ENCODE measurements at regions not wholly inside any gene's neighbourhood (a gene's known extent, or its start where the extent isn't known, plus 50 kb on each side); places are given as distances from the start of the nearest gene placed in this dataset.

DNA sequence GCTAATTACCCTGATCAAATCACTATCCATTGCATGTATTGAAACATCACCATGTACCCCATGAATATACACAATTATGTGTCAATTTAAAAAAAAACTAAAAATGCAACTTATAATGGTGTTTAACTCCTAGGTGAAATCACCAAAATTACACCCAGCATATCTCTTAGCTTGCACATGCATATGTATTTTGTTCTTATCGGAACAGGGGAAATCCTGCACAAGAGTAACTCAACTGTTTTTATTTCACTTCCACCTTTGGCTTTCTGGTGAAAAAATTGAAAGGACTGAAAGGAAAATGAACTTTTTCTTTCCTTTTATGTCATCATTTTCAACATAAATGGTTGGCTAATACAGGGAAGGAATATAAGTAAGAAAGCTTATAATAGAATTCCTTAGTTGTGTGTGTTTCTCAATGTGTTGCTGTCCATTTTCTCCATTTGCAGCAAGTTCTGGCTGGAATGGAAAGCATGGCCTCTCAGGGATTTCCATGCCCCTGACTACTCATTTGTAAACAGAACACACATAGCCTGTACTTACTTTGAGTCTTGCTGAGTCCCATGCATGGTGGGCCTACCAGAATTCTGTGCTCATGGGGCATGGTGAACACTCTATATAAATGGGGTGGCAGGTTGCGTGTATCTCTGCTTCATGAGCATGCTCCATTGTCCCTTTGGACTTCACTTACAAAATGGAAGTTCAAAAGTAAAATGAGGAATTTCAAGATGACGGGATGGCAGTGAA lies 462.0 kb downstream of the HS3ST3B1 start:
- no peak for DNase-seq (ENCODE audit: low read depth)

DNA sequence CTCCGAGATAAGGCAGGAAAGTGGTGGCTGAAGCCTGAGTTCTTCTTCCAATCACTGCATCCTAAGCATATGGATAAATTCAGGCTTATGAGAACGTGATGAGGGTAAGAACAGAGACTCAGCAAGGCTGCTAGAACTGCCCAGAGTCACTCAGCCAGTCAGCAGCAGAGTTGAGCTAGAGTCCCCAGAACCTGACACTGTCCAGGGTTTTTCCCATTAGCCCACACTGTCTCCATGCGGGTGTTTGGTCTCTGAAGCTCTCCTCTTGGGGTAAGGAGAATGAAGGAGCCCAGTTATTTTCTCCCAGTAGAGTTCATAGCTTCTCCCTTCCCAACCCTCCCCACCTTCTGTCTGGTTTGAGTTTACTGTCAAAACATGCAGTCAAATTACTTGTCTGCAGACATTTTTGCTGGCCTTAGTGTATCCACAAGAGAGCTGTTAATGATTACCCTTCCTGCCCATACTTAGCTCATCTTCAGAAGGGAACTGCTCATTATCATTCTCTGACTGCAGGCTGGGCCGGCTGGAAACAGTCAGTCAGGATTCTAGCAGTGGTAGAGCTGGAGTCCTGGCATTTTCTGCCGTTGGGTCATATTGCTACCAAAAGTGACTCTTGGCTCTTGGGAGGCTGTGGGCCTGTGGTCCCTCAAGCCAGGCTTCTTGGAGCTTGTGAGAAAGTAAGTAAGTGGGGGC lies 460.0 kb downstream of the HS3ST3B1 start:
- no peak for DNase-seq (ENCODE audit: low read depth)

DNA sequence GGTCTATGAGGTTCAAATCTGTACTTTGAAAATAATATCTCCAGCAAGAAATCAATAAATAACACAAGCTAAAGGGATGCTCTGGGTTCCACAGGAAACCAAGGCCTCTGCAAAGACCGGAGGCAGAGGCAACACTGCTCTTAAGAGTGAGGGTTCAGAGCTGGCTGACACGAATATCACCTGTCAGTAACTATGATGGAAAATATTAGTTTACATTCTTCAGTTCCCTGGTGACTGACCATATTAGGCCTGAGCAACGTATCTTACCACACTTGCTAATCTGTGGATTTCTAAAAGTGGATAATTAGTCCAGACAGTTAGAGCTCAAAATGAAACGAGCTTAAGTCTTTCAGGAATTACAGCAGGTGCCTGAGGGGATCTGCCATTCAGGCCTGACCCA lies 459.3 kb downstream of the HS3ST3B1 start:
- DNase-seq (ENCODE audit: low read depth): no peak

DNA sequence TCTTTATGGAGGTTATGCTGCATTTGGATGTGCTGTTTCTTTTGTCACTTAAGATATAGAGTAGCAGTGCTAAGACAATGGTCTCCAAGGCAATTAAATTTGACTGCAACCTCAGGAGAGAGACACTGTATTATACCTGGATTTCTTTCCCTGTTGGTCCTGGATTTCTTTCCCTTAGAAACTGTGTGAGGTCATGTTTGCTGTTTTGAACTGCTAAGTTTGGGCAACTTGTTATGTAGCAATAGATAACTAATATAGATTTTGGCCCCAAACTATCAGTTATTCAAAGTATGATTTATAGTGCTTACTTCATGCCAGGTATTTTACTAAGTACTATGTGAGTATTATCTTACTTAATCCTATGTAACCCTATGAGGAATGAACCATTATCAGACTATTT lies 458.4 kb downstream of the HS3ST3B1 start:
- no peak for DNase-seq (ENCODE audit: low read depth)

DNA sequence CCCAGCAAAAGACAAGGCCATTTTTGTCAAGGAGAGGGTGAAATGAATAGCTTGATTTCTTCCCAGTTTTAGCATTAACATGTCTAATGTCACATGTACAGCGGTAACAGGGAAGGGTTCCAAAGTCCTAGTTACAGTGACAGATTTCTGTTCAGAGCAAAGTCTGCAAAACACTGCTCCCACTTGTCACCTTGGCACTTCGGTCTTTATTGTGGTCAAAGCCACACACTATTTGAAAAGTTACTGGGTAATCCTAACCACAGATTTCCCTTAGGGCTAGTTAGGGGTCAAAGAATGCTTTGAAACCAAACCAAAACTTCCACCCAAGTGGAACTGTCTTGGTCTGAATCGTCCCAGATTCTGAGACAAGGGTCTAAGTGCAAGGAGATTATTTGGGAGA lies 455.6 kb downstream of the HS3ST3B1 start:
- no peak for DNase-seq (ENCODE audit: low read depth)

DNA sequence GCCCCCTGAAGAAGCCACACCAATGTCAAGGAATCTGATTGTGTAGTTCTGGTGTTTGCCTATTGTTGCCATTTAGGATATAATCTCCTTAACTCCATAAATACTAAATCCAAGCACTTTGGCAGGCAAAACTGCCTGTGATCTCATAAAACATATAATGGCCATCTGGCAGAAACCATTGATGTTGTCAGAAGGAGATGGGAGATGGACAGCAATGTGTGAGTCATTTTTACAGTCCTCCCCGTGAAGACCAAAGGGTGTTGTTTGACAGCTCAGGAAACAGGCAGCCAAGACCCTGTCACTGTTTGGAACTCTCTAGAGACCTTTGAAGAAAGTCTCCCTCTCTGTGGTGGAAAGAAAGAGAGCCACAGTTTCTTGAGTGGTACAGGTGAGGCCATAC lies 454.1 kb downstream of the HS3ST3B1 start:
- DNase-seq (ENCODE audit: low read depth): peak; percentile 20

DNA sequence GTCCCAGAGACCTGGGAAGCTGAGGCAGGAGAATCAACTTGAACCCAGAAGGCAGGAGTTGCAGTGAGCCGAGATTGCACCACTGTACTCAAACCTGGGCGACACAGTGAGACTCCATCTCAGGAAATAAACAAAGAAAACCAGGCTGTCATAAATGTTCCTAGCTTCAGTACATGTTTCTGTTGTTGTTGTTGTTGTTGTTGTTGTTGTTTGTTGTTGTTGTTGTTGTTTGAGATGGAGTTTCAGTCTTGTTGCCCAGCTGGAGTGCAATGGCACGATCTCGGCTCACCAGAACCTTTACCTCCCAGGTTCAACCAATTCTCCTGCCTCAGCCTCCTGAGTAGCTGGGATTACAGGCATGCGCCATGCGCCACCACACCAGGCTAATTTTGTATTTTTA lies 452.5 kb downstream of the HS3ST3B1 start:
- no peak for DNase-seq (ENCODE audit: low read depth)

DNA sequence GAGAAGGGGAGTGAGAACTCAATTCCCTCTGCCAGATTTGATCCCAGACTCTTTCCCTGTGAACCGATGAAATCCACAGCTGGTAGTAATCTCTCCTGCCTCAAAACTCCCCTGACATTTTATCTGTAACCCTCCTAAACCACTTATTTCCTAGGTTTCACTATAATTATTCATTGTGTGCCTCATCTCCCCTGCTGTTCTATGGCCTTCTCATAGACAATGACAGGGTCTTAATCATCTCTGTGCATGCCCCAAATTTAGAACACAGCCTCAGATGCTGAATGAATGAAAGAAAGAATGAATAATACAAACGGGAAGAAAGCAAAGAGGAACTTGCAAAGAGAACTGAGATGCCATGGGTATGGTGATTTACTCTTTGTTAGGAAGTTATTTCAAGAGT lies 451.1 kb downstream of the HS3ST3B1 start:
- DNase-seq (ENCODE audit: low read depth): peak; percentile 11

DNA sequence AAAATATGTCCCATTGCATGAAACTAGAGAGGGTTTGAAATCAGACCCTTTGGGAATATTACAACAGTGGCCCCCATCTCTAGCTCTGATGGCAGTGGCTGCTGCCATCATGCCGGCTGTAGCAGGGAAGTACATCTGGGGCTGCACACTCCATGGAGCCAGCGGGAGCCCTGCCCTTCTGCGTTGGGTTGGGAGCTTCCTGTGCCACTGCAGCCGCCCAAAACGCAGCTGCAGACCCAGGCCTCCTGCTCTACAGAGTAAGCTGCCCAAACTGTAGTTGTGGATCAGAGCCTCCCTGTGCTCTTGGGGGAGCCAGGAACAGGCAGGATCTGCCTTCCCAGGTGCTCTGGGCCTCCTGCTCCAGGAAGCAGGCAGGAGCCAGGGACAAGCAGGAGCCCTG lies 450.0 kb downstream of the HS3ST3B1 start:
- DNase-seq (ENCODE audit: low read depth): no peak

DNA sequence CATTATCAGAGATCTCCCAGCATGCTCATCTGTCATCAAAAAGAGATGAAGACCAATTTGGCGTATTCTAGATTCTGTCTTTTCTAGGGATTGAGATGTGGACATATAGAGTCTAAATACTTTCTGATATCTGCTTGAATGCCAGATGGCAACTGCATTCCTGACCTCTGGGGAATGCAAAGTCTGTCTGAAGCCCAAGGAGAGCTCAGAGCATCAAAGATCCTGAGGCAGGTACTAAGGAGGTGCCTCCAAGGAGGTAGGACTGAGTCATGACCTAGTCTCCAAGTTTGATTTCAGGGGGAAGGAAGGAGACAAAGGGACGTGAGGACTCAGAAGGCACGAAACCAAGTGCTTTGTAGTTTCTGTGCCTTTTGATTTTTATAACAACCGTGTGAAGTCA lies 448.4 kb downstream of the HS3ST3B1 start:
- no peak for DNase-seq (ENCODE audit: low read depth)

DNA sequence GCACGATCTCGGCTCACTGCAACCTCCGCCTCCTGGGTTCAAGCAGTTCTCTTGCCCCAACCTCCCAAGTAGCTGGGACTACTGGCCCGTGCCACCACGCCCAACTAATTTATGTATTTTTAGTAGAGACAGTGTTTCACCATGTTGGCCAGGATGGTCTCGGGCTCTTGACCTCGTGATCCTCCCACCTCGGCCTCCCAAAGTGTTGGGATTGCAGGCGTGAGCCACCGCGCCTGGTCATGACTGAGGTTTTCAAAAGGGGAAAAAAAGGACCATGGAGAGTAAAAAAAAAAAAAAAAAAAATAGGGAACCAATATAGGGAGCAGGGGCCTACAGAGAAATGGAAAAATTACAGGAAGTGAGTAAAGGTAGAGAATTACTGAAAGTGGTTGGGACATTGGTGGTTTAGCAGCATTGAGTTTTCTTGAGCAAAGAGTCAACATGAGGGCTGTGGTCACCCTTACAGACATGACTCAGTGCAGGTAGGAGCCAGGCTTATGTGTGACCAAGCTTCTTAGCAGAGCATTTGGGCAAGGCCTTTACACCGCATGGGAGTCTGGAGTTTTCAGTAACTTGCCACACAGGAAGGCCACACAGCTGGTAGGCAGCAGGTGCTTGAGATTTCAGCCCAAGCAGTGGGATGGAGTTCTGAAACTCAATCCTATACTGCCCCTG lies 447.3 kb downstream of the HS3ST3B1 start:
- DNase-seq (ENCODE audit: low read depth): peak; percentile 48

DNA sequence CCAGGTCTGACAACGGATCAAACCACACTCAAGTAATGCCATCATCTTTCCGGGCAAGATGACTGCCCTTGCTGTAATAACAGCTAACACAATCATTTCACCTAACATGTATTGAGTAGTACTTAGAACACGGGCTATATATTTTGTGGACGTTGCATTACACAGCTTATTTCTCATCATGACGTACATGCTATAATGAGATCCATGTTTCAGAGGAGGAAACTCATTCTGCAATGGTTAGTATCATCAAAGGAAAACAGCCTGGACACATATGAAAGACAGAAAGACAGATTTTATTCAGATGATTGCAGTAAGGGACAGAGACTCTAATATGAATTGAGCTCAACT lies 446.7 kb downstream of the HS3ST3B1 start:
- DNase-seq (ENCODE audit: low read depth): no peak

DNA sequence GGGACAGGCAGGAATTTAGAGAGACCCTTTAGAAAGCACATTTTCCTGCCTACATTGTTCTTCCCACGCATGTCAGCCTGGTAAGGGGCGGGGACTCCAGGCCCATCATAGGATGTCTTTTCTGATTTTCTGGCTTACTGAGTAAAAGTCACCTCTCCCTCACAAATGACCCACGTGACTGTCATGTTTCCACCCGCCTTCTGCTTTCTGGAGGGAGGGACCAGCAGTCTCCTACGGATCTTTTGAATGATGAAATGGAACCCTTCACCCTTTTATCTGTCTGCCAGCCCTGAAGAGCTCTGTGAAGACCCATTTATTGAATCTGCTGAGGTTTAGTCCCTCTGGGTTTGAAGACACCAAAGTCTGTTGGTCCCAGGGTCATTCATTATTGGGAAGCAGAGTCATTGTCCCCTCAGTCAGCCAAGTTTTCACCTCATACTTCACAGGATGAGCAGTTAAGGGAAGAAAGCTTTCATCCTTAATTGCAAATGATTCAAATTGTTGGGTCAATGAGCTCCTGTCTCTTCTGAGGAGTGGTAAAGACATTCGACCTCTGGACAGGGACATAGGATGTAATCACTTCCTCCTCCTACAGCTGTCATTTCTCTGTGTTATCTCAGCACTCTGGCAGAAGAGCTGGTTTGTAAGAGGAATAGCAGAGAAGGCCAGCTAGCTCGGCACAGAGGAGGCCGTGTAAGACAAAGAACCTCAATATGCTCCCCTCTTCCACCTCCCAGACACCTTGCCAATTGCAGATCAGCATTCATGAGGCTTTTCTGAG lies 446.1 kb downstream of the HS3ST3B1 start:
- no peak for DNase-seq (ENCODE audit: low read depth)

DNA sequence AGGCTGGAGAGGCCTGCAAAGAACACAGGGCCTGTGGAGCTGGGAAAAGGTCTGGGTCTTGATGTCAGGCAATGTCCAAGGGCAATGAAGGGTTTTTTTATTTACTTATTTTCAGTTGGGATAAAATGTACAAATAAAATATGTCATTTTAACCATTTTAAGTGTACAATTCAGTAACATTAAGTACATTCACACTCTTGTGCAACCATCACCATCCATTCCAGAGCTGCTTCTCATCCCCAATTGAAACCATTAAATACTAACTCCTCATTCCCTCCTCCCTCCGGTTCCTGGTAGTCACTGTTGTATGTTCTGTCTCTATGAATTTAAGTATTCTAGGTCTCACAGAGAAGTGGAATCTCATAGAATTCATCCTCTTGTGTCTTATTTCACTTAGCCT lies 444.7 kb downstream of the HS3ST3B1 start:
- DNase-seq (ENCODE audit: low read depth): no peak

DNA sequence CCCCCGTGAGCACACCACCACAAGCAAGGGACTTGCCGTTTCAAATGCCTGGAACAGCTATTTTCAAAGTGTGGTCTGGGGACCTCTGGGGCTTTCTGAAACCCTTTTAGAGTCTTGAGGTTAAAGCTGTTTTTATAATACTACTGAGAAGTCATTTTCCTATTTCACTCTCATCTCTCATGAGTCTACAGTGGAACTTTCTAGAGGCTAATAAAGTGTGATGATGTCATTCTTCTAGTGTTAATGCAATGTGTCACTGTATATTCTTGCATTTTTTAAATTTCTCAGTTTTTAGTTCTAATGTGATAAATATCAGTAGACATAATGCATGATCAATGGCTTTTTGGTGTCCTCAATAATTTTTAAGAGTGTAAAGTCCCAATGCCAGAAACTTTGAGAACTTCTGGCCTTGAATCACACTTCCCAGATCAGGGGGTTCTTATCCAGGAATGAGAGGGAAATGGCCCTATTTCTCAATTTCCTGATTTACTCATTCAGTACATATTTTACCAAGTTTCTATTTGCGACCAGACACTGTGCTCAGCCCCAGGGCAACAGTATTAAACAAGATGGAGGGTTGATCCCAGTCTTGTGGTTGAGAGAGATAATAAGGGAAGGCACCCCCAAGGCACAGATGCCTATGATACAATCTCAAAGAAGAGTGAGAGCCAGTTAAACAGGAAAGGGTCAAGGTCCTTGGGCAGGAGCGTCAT lies 444.0 kb downstream of the HS3ST3B1 start:
- peak; percentile 79 for DNase-seq (ENCODE audit: low read depth)

DNA sequence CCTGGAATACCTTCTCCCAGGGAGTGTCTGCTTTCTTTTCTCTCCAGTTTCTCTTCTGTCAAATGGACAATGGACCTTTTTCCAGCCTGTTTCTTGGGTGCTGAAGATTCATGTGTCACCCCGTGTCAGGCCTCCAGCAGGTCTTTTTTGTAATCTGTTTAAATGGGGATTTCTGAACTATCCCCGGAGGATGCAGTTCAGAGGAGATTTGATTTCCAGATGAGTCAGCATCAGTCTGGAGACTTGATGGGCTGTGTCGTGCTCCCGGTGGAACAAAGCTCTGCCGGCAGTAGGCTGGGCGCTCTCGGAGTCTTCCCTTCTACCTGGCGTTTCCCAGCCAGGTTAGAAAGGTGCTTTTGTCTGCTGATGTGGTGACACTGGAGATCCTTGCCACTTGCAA lies 440.6 kb downstream of the HS3ST3B1 start:
- DNase-seq (ENCODE audit: low read depth): peak; percentile 46

DNA sequence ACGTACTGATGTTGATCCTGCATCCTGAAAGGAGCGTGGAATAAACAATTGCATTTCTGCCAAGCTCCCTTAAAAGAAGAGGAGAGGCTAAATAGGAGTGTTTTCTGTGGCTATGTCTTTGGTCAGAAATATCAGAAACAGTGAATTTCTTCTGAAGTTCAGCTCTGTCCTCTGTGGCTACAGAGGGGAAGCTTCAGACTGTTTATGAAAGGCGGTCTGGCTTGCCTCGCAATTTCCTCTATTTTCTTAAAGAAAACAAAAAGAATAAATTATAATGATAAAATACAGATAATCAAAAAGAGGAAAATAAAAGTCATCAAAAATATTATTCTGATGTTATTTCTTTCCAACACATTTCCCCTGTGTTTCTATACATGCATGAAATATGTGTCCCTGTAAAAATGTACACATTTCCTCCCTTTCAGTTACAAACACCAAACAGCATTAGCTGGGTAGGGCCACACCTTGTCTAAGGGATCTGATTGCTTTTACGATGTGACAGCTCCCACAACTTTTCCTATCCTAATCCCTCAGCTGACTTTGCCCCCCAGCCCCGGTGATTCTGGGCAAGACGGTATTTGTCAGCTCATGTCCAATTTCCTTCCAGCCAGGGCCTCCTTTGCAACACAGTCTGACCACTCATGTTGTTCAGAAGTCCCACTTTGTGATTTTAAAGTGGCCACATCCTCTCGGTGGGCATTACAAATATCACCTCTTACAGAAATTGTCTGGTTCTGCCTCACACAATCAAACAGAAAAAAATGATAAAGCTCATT lies 439.0 kb downstream of the HS3ST3B1 start:
- no peak for DNase-seq (ENCODE audit: low read depth)

DNA sequence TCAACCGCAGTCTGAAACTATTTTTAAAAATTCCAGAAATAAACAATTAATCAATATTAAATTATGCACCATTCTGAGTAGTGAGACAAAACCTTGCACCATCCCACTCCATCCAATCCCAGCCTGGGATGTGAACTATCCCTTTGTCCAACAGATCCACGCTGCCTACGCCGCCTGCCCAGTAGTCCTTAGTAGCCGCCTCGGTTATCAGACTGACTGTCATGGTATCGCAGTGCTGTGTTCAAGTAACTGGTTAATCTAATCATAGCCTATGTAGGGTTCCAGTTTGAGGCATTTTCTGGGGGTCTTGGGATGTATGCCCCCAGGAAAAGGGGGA lies 437.7 kb downstream of the HS3ST3B1 start:
- DNase-seq (ENCODE audit: low read depth): no peak

DNA sequence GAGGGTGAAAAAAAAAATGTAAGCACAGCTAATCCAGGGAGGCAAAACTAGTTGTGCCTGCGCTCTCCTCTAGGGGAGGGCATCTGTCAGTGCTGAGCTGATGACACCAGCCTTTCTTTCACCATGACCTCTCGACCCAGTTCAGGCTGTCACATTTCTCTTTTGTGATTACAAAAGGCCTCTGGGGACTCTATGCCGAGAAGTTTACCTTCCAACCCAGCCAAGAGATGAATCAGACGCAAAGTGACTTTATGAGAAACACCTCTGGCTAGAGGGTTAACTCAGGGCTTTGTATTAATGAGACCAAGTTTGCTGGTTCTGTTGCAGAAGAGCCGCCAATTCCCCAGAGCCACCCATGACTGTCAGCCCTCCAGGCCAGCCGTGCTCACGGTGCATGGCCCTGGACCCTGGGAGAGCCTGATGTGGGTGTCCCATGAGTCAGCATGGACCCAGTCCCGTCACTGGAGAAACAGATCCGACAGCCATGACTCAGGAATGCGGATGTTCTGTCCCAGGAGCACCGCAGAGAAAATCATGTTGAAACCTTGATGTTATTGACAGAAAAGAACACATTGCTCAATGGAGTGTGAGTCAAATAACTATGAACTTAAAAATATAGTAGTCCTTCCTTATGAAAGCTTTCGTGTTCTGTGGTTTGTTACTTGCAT lies 437.2 kb downstream of the HS3ST3B1 start:
- peak; percentile 99 for DNase-seq (ENCODE audit: low read depth)

DNA sequence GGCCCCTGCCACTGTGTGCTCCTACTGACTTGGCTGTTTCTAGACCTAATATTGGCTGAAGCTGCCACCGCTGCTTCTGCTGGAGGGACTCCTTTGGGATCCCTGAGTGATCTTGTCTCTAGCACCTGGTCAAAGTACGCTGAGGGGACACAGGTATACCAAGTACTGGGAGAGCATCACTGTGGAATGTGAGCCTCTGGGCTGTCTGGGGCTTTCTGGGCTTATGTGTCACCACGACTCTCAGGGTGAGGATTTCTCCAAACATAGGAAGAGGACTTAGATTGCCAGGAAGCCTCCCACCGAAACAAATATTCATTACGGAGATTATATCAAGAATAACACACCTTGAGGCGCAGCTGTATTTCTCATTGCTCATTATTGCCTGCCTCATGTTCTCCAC lies 435.8 kb downstream of the HS3ST3B1 start:
- DNase-seq (ENCODE audit: low read depth): no peak

DNA sequence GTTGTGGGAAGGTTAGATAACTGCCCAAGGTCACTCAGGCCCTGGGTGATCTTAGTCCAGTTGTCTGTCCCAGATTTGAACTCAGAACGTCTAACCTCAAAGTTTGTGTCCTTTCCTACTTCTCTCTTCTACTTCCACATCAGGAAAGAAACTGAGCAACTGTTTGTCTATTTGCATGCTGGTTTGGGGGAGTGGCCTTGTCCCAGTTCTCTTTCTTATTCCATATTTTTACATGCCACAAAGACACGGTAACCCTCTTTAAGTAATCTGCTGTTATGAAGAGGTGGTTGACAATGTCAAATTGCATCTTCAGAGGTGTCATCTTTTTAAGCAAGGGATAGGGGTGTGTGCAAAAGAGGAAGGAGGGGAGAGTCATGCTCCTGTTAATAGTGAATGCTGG lies 432.5 kb downstream of the HS3ST3B1 start:
- no peak for DNase-seq (ENCODE audit: low read depth)

Data from ELR (cell line).